22Rv1 (cell line): ENCODE measurements at regions not wholly inside any gene's neighbourhood (a gene's known extent, or its start where the extent isn't known, plus 50 kb on each side); places are given as distances from the start of the nearest gene placed in this dataset.

Source experiments
- CTCF ChIP-seq: fragments of 450-650 bp; IDR thresholded peaks from 2 replicates; pipeline ENCODE4 v1.5.1; 2017; ENCODE audit warnings: mild to moderate bottlenecking
- ZFX ChIP-seq: fragments of 450-650 bp; IDR thresholded peaks from 2 replicates; pipeline ENCODE4 v1.6.1; 2017; ENCODE audit warnings: antibody characterized with exemption, borderline replicate concordance

DNA sequence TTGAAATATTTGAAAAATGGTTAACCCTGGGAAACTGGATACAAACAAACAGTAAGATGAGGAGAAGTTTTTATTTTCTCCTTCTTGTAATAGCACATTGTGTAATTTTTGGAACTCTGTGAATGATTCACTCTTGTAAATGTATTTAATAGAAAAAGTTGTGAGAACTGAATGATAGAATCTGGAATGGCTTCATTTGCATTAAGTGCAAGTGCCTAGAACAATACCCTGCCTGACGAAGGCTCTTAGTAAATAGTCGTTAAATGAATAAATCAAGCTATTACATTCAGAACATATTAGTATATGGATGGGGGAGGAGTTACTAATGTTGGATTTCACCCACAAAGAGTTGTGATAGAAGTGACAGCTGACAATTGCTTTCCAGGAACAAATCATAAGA lies 442.5 kb downstream of the EFNA5 start:
- TF ChIP-seq CTCF (no peak), ZFX (no peak)
